Fibroblast of pulmonary artery (primary cell): ENCODE measurements at regions not wholly inside any gene's neighbourhood (a gene's known extent, or its start where the extent isn't known, plus 50 kb on each side); places are given as distances from the start of the nearest gene placed in this dataset.

Source experiments
- DNase-seq: peaks from one replicate; pipeline ENCODE4 v3.0.0-alpha.2; 2010; ENCODE audit warnings: low read depth
- H3K4me3 ChIP-seq: replicated peaks from 2 replicates; pipeline ENCODE4 v1.5.1; 2011; ENCODE audit warnings: low read depth, mild to moderate bottlenecking, control low read depth, low read length, moderate library complexity
- CTCF ChIP-seq: IDR thresholded peaks from 2 replicates; pipeline ENCODE4 v1.5.1; 2011; ENCODE audit warnings: mild to moderate bottlenecking, control low read depth, low read length, inconsistent platforms; ENCODE audit errors: missing control alignments

- peak; percentile 9 for DNase-seq
- peak; percentile 34 for TF ChIP-seq CTCF
- no peak overlapping the region for H3K4me3 ChIP-seq
Measured at GRCh38 chr12:21065845-21066244, 65.1 kb upstream of the SLCO1B1 start.

- DNase-seq: no peak
- no peak for TF ChIP-seq CTCF
- no peak overlapping the region for H3K4me3 ChIP-seq
Measured at GRCh38 chr12:21073129-21073528, 57.9 kb upstream of the SLCO1B1 start.

GRCh38 chr12:21073822-21074460, 57.1 kb upstream of the SLCO1B1 start:
- no peak overlapping the region for H3K4me3 ChIP-seq
- no peak for TF ChIP-seq CTCF
- DNase-seq: peak; percentile 3
